ENCODE measurements at regions not wholly inside any gene's neighbourhood (a gene's known extent, or its start where the extent isn't known, plus 50 kb on each side); places are given as distances from the start of the nearest gene placed in this dataset.
A peak's percentile ranks its signal among the peaks of the same experiment; 100 is the strongest.

- Histone ChIP-seq H3K36me3 (ENCODE audit: control insufficient read depth, insufficient read depth, low read length) (no peaks in the 10 kb centered on the region), H3K27me3 (ENCODE audit: control insufficient read depth, insufficient read depth, low read length) (no peaks in the 10 kb centered on the region)
Measured at GRCh38 chr2:219835493-219835892, 208.1 kb downstream of the SLC4A3 start.

GRCh38 chr2:219836647-219837177, 209.3 kb downstream of the SLC4A3 start:
- H3K4me3 ChIP-seq (ENCODE audit: low read depth, low read length) = no peak overlapping the region
- no peak overlapping the region for H3K9ac ChIP-seq (ENCODE audit: low read depth, low read length)
- no peaks in the 10 kb centered on the region for H3K9me3 ChIP-seq (ENCODE audit: control insufficient read depth, insufficient read depth, low read length)
- H3K27me3 ChIP-seq (ENCODE audit: control insufficient read depth, insufficient read depth, low read length) = no peaks in the 10 kb centered on the region
- no peak overlapping the region for H3K27ac ChIP-seq (ENCODE audit: low read depth, low read length)
- no peaks in the 10 kb centered on the region for H3K4me1 ChIP-seq (ENCODE audit: control insufficient read depth, insufficient read depth, low read length)
- no peaks in the 10 kb centered on the region for H3K36me3 ChIP-seq (ENCODE audit: control insufficient read depth, insufficient read depth, low read length)

More at GRCh38 chr2:219835493-219835892, 208.1 kb downstream of the SLC4A3 start:
- H3K4me1 ChIP-seq (ENCODE audit: control insufficient read depth, insufficient read depth, low read length) = no peaks in the 10 kb centered on the region
- no peak overlapping the region for H3K27ac ChIP-seq (ENCODE audit: low read depth, low read length)
- H3K9ac ChIP-seq (ENCODE audit: low read depth, low read length) = no peak overlapping the region
- H3K4me3 ChIP-seq (ENCODE audit: low read depth, low read length) = no peak overlapping the region
- no peaks in the 10 kb centered on the region for H3K9me3 ChIP-seq (ENCODE audit: control insufficient read depth, insufficient read depth, low read length)

GRCh38 chr2:219844401-219845091, 217.1 kb downstream of the SLC4A3 start:
- Histone ChIP-seq H3K4me3 (ENCODE audit: low read depth, low read length) (no peak overlapping the region), H3K9ac (ENCODE audit: low read depth, low read length) (no peak overlapping the region), H3K9me3 (ENCODE audit: control insufficient read depth, insufficient read depth, low read length) (no peaks in the 10 kb centered on the region), H3K27me3 (ENCODE audit: control insufficient read depth, insufficient read depth, low read length) (no peaks in the 10 kb centered on the region), H3K4me1 (ENCODE audit: control insufficient read depth, insufficient read depth, low read length) (no peaks in the 10 kb centered on the region), H3K36me3 (ENCODE audit: control insufficient read depth, insufficient read depth, low read length) (no peaks in the 10 kb centered on the region), H3K27ac (ENCODE audit: low read depth, low read length) (no peak overlapping the region)

- Histone ChIP-seq H3K9ac (ENCODE audit: low read depth, low read length) (no peak overlapping the region), H3K9me3 (ENCODE audit: control insufficient read depth, insufficient read depth, low read length) (no peaks in the 10 kb centered on the region), H3K4me1 (ENCODE audit: control insufficient read depth, insufficient read depth, low read length) (peaks cover 7% of the 10 kb centered on the region), H3K27me3 (ENCODE audit: control insufficient read depth, insufficient read depth, low read length) (0 out of 2 replicates have a peak, but pooled peaks cover 3% of the 10 kb centered on the region), H3K36me3 (ENCODE audit: control insufficient read depth, insufficient read depth, low read length) (no peaks in the 10 kb centered on the region), H3K4me3 (ENCODE audit: low read depth, low read length) (no peak overlapping the region), H3K27ac (ENCODE audit: low read depth, low read length) (no peak overlapping the region)
Measured at GRCh38 chr2:219848882-219849281, 221.5 kb downstream of the SLC4A3 start.

- Histone ChIP-seq H3K9me3 (ENCODE audit: control insufficient read depth, insufficient read depth, low read length) (no peaks in the 10 kb centered on the region), H3K27me3 (ENCODE audit: control insufficient read depth, insufficient read depth, low read length) (0 out of 2 replicates have a peak, but pooled peaks cover 3% of the 10 kb centered on the region), H3K4me1 (ENCODE audit: control insufficient read depth, insufficient read depth, low read length) (peaks cover 7% of the 10 kb centered on the region), H3K36me3 (ENCODE audit: control insufficient read depth, insufficient read depth, low read length) (no peaks in the 10 kb centered on the region), H3K27ac (ENCODE audit: low read depth, low read length) (no peak overlapping the region), H3K4me3 (ENCODE audit: low read depth, low read length) (no peak overlapping the region), H3K9ac (ENCODE audit: low read depth, low read length) (no peak overlapping the region)
Measured at GRCh38 chr2:219851169-219851568, 223.7 kb downstream of the SLC4A3 start.

- Histone ChIP-seq H3K4me3 (ENCODE audit: low read depth, low read length) (no peak overlapping the region), H3K36me3 (ENCODE audit: control insufficient read depth, insufficient read depth, low read length) (no peaks in the 10 kb centered on the region), H3K27ac (ENCODE audit: low read depth, low read length) (peak overlapping the region; percentile 55), H3K4me1 (ENCODE audit: control insufficient read depth, insufficient read depth, low read length) (peaks cover 11% of the 10 kb centered on the region), H3K9me3 (ENCODE audit: control insufficient read depth, insufficient read depth, low read length) (no peaks in the 10 kb centered on the region), H3K27me3 (ENCODE audit: control insufficient read depth, insufficient read depth, low read length) (0 out of 2 replicates have a peak, but pooled peaks cover 3% of the 10 kb centered on the region), H3K9ac (ENCODE audit: low read depth, low read length) (no peak overlapping the region)
Measured at GRCh38 chr2:219851801-219852481, 224.5 kb downstream of the SLC4A3 start.

GRCh38 chr2:219852626-219853025, 225.2 kb downstream of the SLC4A3 start:
- Histone ChIP-seq H3K36me3 (ENCODE audit: control insufficient read depth, insufficient read depth, low read length) (no peaks in the 10 kb centered on the region), H3K27me3 (ENCODE audit: control insufficient read depth, insufficient read depth, low read length) (0 out of 2 replicates have a peak, but pooled peaks cover 3% of the 10 kb centered on the region), H3K9me3 (ENCODE audit: control insufficient read depth, insufficient read depth, low read length) (no peaks in the 10 kb centered on the region), H3K27ac (ENCODE audit: low read depth, low read length) (no peak overlapping the region), H3K4me1 (ENCODE audit: control insufficient read depth, insufficient read depth, low read length) (peaks cover 12% of the 10 kb centered on the region), H3K4me3 (ENCODE audit: low read depth, low read length) (no peak overlapping the region), H3K9ac (ENCODE audit: low read depth, low read length) (no peak overlapping the region)

GRCh38 chr2:219856602-219857001, 229.2 kb downstream of the SLC4A3 start:
- H3K9ac ChIP-seq (ENCODE audit: low read depth, low read length) = no peak overlapping the region
- H3K4me1 ChIP-seq (ENCODE audit: control insufficient read depth, insufficient read depth, low read length) = peaks cover 11% of the 10 kb centered on the region
- no peak overlapping the region for H3K27ac ChIP-seq (ENCODE audit: low read depth, low read length)
- 0 out of 2 replicates have a peak, but pooled peaks cover 3% of the 10 kb centered on the region for H3K27me3 ChIP-seq (ENCODE audit: control insufficient read depth, insufficient read depth, low read length)
- no peaks in the 10 kb centered on the region for H3K9me3 ChIP-seq (ENCODE audit: control insufficient read depth, insufficient read depth, low read length)
- H3K36me3 ChIP-seq (ENCODE audit: control insufficient read depth, insufficient read depth, low read length) = no peaks in the 10 kb centered on the region
- no peak overlapping the region for H3K4me3 ChIP-seq (ENCODE audit: low read depth, low read length)

- Histone ChIP-seq H3K9me3 (ENCODE audit: control insufficient read depth, insufficient read depth, low read length) (no peaks in the 10 kb centered on the region), H3K36me3 (ENCODE audit: control insufficient read depth, insufficient read depth, low read length) (no peaks in the 10 kb centered on the region), H3K4me3 (ENCODE audit: low read depth, low read length) (no peak overlapping the region), H3K27me3 (ENCODE audit: control insufficient read depth, insufficient read depth, low read length) (0 out of 2 replicates have a peak, but pooled peaks cover 3% of the 10 kb centered on the region), H3K27ac (ENCODE audit: low read depth, low read length) (no peak overlapping the region), H3K4me1 (ENCODE audit: control insufficient read depth, insufficient read depth, low read length) (peaks cover 4% of the 10 kb centered on the region; the same call in 1 of the 2 replicates), H3K9ac (ENCODE audit: low read depth, low read length) (no peak overlapping the region)
Measured at GRCh38 chr2:219857751-219858150, 230.3 kb downstream of the SLC4A3 start.

- H3K4me1 ChIP-seq (ENCODE audit: control insufficient read depth, insufficient read depth, low read length) = peaks cover 4% of the 10 kb centered on the region; the same call in 1 of the 2 replicates
Measured at GRCh38 chr2:219861307-219861706, 233.9 kb downstream of the SLC4A3 start.

GRCh38 chr2:219864154-219864553, 236.7 kb downstream of the SLC4A3 start:
- Histone ChIP-seq H3K27ac (ENCODE audit: low read depth, low read length) (no peak overlapping the region), H3K9ac (ENCODE audit: low read depth, low read length) (no peak overlapping the region), H3K4me1 (ENCODE audit: control insufficient read depth, insufficient read depth, low read length) (no peaks in the 10 kb centered on the region), H3K27me3 (ENCODE audit: control insufficient read depth, insufficient read depth, low read length) (no peaks in the 10 kb centered on the region), H3K4me3 (ENCODE audit: low read depth, low read length) (no peak overlapping the region), H3K36me3 (ENCODE audit: control insufficient read depth, insufficient read depth, low read length) (no peaks in the 10 kb centered on the region), H3K9me3 (ENCODE audit: control insufficient read depth, insufficient read depth, low read length) (no peaks in the 10 kb centered on the region)

More at GRCh38 chr2:219861307-219861706, 233.9 kb downstream of the SLC4A3 start:
- H3K27me3 ChIP-seq (ENCODE audit: control insufficient read depth, insufficient read depth, low read length) = no peaks in the 10 kb centered on the region
- H3K9me3 ChIP-seq (ENCODE audit: control insufficient read depth, insufficient read depth, low read length) = no peaks in the 10 kb centered on the region
- H3K36me3 ChIP-seq (ENCODE audit: control insufficient read depth, insufficient read depth, low read length) = no peaks in the 10 kb centered on the region
- no peak overlapping the region for H3K4me3 ChIP-seq (ENCODE audit: low read depth, low read length)
- no peak overlapping the region for H3K9ac ChIP-seq (ENCODE audit: low read depth, low read length)
- no peak overlapping the region for H3K27ac ChIP-seq (ENCODE audit: low read depth, low read length)

Measured in HUES48 (cell line).